GM19240 (cell line): ENCODE measurements at regions not wholly inside any gene's neighbourhood (a gene's known extent, or its start where the extent isn't known, plus 50 kb on each side); places are given as distances from the start of the nearest gene placed in this dataset.

Source experiments
- DNase-seq: peaks from one replicate; pipeline ENCODE4 v3.0.0; 2011; ENCODE audit warnings: low spot score; ENCODE audit not compliant: insufficient read length

DNA sequence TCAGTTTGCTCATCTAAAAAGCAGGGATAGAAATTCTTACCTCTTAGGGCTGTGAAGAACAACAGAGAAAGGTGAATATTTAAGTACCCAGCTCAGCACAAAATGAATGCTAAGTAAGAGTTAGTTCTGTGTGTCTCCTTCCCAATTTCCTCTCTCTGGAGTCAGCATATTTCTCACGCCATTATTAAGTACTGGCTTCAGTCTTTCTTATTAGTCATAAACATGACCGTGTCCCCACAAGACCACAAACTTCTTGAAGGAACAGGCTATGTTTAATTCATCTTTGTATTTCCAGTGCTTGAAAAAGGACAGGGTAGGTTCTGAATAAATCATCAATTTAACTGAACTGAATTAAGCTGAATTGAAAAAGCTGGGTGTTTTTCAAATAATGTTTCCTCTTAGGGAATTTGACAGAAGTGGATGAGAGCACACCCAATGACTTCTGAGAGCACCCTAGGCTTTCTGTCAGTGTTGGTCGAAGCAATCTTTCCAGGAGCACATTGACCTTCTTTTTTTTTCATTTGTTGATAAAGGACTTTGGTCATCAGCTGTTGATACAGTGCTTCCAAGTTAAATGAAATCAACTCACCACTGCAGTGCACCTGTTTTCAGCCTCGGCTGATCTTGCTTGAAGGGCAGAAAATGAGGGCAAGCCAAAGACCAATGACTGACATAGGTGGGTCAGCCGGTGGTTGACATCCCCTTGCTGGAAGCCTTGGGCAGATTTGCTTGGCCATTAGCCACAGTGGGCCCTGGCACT is 324.6 kb downstream of the MFSD1 start:
- no peak for DNase-seq

GRCh38 chr3:159127021-159127392 is 325.2 kb downstream of the MFSD1 start:
- no peak for DNase-seq

GRCh38 chr3:159128628-159129027 is 326.8 kb downstream of the MFSD1 start:
- no peak for DNase-seq

DNA sequence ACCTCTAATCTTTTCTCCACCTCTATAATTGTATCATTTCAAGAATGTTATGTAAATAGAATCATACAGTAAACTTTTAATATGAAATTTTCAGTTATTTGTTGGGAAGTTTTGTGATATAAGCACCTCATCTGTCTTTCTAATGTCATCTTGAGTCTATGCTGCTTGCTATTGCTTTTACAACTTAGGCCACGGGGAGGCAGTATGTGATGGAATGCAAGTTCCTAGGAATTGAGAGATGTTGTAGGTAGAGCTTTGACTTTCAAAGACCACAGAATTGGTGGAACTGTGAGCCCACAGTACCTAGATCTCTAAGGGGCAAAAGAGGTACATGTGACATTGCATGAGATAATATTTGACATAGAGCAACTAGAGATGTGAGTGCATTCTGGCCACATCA is 328.3 kb downstream of the MFSD1 start:
- DNase-seq: no peak

- no peak for DNase-seq
Observed at GRCh38 chr3:159131376-159131775, 329.5 kb downstream of the MFSD1 start.

GRCh38 chr3:159137949-159138348 is 336.1 kb downstream of the MFSD1 start:
- no peak for DNase-seq

GRCh38 chr3:159139326-159139725 is 337.5 kb downstream of the MFSD1 start:
- no peak for DNase-seq

- DNase-seq: no peak
Observed at GRCh38 chr3:159144472-159144871, 342.6 kb downstream of the MFSD1 start.

GRCh38 chr3:159144891-159145290 is 343.0 kb downstream of the MFSD1 start:
- DNase-seq: no peak

DNA sequence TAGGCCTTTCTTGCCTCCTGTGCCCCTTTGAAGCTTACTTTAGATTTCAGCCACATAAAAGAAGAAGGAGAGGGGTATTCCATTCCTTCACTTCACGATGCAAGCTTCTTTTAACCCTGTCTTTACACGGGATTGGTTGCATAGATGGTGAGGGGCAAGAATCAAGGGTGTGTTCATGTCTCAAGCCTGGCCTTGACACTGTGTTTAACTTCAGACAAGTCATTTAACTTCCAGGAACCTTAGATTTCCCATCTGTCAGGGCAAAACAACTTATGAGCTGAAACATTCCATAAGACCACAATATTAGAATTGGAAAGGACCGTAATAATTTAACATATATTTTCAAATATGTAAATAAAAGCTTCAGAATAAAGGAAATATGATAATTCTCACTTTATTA is 344.5 kb downstream of the MFSD1 start:
- no peak for DNase-seq

DNA sequence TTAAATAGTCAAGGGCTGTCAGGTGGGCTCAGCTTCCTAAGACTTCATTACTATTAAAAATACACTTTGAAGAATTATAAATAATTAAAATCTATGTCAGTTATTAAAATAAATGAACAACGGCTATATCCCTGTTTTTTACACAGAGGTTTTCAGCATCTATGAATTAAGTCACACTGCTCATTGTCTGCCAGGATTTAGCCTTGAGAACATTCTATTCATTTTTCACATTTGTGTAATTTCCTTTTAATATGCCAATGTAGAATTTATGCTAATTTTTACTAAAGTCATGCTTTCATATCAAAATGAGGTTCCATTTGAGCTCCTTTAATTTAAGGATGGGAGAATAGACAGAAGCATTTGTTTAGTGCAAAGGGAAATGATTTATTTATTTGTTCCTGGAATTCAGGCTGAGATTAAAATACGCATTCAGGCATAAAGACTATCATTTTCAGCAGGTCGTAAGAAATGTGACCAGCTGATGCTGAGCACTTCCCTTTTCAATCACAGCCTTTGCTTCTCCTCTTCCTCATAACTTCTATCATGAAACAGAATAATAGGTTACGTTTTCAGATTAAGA is 345.1 kb downstream of the MFSD1 start:
- DNase-seq: no peak

DNA sequence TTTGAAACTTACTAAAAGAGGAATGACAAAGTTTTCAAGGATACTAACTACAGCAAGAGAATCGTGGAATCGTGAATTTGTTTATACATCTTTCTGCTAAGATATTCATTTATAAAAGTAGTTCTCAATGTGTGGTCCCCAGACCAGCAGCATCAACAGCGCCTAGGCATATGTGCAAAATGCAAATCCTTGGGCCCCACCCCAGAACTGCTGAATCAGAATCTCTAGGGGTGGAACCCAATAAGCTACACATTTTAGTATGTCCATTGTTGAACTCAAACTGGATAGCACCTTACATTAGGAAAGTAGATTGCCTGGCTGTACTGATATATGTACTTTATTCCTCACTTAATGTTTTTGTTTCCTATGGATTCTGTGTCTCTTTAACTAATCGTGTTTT is 346.0 kb downstream of the MFSD1 start:
- no peak for DNase-seq

GRCh38 chr3:159148466-159148865 is 346.6 kb downstream of the MFSD1 start:
- DNase-seq: no peak

- DNase-seq: no peak
Observed at GRCh38 chr3:159149131-159149530, 347.3 kb downstream of the MFSD1 start.

DNA sequence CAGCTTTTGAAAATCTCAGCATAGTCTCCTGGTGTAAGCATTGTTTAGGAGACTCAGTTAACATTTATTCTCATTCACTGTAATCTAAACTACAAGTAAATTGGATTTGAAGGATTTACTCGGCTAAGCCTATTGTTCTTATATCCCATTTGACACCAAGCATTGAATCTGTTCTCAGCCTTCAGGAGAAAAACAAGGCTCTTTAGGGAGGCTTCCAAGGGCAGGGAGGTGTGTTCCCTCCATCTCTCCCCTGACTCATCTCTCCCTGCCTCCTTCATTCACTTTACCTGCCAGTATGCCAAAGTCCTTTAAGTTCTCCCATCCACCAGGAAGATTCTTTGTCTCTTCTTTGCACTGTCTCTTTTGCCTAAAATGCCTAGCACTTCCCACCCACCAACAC is 347.8 kb downstream of the MFSD1 start:
- no peak for DNase-seq

- DNase-seq: no peak
Observed at GRCh38 chr3:159150180-159150579, 348.3 kb downstream of the MFSD1 start.

- no peak for DNase-seq
Observed at GRCh38 chr3:159151130-159151529, 349.3 kb downstream of the MFSD1 start.

DNA sequence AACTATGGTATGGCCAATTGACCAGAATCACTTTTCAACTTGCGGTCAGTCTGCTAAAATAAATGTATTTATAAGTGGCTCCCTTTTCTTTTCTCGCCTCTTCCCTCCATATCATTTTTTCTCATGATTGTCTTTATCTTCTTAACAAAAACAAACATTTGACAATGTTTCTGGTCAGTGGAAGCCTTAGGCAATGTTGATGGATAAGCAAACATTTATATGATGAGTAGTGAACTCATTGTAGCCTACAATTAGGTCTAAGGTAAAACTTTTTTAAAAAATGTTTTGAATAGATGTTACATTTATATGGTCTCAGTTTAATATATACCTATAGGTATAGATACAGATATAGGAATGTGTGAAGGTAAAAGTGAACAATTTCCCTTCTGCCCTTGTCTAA is 355.4 kb downstream of the MFSD1 start:
- DNase-seq: no peak

GRCh38 chr3:159158213-159158612 is 356.4 kb downstream of the MFSD1 start:
- DNase-seq: no peak

- DNase-seq: no peak
Observed at GRCh38 chr3:159158801-159159200, 356.9 kb downstream of the MFSD1 start.

DNA sequence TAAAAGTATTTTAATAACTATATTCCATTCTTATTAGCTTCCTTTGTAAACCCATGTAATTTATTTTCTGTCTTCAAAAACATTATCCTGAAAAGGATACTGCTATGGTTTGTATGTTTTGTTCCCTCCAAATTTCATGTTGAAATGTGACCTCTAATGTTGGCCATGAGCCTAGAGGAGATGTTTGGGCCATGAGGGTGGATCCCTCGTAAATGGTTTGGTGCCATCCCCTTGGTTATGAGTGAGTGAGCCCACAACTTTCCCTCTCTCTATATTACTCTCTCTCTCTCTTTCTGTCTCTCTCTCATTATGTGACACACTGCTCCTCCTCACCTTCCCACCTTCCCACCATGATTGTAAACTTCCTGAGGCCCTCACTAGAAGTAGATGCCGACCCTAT is 357.7 kb downstream of the MFSD1 start:
- no peak for DNase-seq

DNA sequence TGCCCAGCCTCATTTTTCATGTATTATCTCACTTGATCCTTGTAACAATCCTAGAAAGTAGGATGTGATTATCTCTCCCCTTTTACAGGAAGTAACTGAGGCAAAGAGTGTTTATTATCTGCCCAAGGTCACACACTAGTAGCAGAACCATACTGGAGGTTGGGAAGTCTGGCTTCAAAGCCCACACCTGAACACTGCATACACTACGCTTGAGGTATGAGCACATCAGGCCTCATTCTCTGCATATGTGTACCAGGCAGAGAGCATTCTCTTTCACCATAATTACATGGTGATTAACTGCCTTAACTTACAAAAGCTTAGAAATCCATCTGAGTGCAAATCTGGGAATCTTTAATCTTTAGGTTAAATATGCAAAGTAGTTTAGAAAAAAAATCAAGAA is 361.8 kb downstream of the MFSD1 start:
- no peak for DNase-seq

DNA sequence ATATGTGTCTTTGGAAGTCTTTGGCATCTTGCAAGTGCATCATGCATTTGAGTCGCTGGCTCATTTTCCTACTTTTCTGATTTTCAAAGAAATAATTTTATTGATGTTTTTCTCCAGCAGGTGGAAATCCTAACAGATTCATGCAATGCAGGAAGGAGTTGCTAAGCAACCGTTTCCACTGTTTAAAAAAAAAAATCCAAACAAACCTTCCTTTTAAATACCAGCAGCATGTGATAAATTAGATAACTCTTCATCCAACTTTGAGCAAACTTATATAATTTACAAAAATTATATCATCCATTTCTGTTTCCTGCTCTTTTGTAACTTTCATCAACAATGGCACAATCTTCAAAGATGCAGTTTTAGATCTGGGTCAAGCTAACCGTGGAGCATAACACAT is 364.1 kb downstream of the MFSD1 start:
- no peak for DNase-seq
